ENCODE measurements at regions not wholly inside any gene's neighbourhood (a gene's known extent, or its start where the extent isn't known, plus 50 kb on each side); places are given as distances from the start of the nearest gene placed in this dataset.

DNA sequence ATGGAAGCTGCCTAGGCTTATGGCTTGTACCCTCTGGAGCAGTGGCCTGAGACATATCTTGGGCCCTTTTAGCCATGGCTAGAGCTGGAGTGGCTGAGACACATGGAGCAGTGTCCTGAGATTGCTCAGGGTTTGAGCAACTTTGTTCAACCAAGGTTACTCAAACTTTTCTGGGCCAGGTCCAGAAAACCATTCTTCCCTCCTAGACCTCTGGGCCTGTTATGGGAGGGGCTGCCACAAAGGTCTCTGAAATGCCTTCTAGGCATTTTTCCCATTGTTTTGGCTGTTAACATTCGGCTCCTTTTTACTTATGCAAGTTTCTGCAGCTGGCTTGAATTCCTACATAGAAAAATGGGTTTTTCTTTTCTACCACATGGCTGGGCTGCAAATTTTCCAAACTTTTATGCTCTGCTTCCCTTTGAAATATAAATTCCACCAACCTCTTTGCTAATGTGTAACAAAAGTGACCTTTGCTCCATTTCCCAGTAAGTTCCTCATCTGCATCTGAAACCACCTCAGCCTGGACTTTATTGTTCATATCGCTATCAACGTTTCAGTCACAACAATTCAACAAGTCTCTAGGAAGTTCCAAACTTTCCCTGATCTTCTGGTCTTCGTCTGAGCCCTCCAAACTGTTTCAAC lies 84.9 kb upstream of the MAP4K3 start:
- DNase-seq, result no peak
- H3K4me1 ChIP-seq, result peaks cover 19% of the 10 kb centered on the region
- H3K27me3 ChIP-seq, result no peaks in the 10 kb centered on the region
- no peaks in the 10 kb centered on the region for H3K36me3 ChIP-seq
- no peak overlapping the region for H3K27ac ChIP-seq
- peaks cover 12% of the 10 kb centered on the region for H3K9me3 ChIP-seq (replicated peaks)
- H3K4me3 ChIP-seq, result no peak overlapping the region

DNA sequence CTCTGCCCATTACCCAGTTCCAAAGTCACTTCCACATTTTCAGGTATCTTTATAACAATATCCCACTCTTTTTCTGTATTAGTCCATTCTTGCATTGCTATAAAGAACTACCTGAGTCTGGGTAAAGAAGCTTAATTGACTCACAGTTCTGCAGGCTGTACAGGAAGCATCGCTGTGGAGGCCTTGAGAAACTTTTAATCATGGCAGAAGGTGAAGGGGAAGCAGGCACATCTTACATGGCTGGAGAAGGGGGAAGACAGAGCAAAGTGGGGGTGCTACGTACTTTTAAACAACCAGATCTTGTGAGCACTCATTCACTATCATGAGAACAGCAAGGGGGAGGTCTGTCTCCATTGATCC lies 85.4 kb upstream of the MAP4K3 start:
- no peak for DNase-seq
- no peak overlapping the region for H3K4me3 ChIP-seq
- peaks cover 12% of the 10 kb centered on the region for H3K9me3 ChIP-seq (replicated peaks)
- no peak overlapping the region for H3K27ac ChIP-seq
- H3K27me3 ChIP-seq, result no peaks in the 10 kb centered on the region
- H3K4me1 ChIP-seq, result peaks cover 19% of the 10 kb centered on the region
- no peaks in the 10 kb centered on the region for H3K36me3 ChIP-seq

DNA sequence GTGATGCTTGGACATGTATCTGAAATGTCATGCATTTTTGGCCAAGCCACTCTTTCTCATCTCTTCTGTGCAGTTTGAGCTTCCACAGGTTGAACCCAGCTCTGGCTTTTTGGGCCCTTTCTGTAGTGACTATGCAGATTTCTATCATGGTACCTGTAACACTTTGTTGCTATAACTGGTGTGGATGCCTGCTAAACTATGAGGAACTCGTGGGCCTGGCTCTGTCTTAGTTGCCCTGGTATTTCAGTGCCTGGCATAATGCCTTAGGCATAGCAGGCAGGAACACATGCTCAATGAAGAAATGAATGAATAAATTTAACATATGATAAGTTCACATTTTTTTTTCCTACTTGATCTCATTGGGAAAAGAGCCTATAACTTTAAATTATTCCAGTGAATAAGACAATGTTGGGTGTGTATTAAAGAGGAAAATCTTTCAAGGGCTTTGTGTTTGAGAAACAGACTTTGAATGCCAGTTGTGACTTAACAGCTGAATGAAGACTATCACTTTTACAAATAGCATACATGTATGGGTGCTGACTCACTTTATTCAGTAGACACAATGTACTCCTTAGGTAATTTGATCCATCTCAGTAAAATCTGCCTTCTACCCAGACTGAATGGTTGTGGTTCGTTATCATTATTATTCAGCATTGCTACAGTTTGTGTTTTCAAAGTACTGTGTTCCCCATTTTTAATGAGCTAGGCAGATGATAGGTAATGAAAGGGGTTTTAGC lies 86.4 kb upstream of the MAP4K3 start:
- DNase-seq, result peak; percentile 20 to 70
- H3K9me3 ChIP-seq (replicated peaks), result peaks cover 12% of the 10 kb centered on the region
- peak overlapping the region; percentile 78 for H3K27ac ChIP-seq
- no peak overlapping the region for H3K4me3 ChIP-seq
- H3K27me3 ChIP-seq, result no peaks in the 10 kb centered on the region
- H3K4me1 ChIP-seq, result peaks cover 19% of the 10 kb centered on the region
- no peaks in the 10 kb centered on the region for H3K36me3 ChIP-seq

DNA sequence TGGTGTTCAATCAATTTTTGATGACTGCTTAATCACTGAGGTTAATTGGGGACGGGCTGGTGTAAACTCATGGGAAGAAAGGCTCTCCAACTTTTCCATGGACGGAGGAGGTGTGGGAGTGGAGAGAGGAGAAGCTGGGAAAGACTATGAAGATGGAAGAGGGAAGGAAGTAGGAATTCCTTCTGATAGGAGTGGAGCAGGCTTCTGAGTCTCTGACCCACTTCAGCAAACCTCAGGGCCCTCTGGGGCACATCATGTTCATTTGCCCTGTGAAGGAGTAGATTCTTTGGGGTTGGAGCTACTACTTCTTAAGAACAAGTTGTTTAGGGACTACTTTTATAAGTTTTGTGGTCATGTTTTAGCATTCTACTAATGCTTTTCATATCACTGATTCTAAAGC lies 87.0 kb upstream of the MAP4K3 start:
- Histone ChIP-seq H3K4me1 (peaks cover 19% of the 10 kb centered on the region), H3K4me3 (no peak overlapping the region), H3K27me3 (no peaks in the 10 kb centered on the region), H3K27ac (peak overlapping the region; percentile 78), H3K9me3 (replicated peaks) (peaks cover 12% of the 10 kb centered on the region), H3K36me3 (no peaks in the 10 kb centered on the region)
- DNase-seq, result peak in 1 of 2 experiments; percentile 13

DNA sequence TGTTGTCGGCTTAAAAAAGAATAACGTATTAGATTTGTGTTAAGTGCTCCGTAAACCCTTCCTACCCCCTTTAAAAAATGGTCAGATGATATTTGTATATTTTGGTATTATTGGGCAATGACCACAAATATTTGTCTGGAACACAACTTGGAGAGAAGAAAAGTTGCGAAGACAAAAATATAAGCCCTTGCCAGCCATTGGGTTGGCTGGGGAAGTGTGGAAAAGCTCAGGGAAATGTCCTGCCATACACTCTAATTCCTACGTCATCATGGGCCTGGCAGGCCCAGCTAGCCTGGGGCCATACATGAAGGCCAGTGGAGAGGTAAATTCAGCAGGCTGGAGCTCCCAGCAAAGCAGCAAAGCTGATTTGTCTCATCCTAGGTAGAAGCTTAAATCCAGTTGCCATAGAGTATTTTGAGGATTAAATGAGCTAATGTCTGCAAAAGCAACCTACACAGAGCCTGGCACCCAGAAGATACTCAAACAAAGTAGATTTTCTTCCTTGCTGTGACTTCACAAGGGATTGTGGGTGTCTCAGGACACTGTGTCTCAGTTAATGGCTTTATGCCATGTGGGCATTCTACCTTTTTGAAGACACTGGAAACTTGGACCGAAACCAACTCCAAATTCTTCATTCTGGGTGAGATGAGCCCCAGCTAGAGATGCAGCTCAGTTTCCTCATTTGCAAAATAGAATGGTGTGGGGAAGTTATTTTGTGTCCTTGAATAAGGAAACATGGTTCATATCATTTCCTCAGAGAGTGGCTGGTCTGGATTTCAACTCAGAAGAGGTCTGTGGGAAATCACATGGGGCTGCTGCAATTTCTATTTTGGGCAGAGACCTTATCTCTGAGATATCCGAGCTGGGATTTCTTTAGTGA lies 87.9 kb upstream of the MAP4K3 start:
- Histone ChIP-seq H3K4me1 (peaks cover 19% of the 10 kb centered on the region), H3K36me3 (no peaks in the 10 kb centered on the region), H3K4me3 (no peak overlapping the region), H3K27me3 (no peaks in the 10 kb centered on the region), H3K27ac (no peak overlapping the region; the same call in 1 of the 2 replicates), H3K9me3 (replicated peaks) (peaks cover 12% of the 10 kb centered on the region)
- no peak for DNase-seq

DNA sequence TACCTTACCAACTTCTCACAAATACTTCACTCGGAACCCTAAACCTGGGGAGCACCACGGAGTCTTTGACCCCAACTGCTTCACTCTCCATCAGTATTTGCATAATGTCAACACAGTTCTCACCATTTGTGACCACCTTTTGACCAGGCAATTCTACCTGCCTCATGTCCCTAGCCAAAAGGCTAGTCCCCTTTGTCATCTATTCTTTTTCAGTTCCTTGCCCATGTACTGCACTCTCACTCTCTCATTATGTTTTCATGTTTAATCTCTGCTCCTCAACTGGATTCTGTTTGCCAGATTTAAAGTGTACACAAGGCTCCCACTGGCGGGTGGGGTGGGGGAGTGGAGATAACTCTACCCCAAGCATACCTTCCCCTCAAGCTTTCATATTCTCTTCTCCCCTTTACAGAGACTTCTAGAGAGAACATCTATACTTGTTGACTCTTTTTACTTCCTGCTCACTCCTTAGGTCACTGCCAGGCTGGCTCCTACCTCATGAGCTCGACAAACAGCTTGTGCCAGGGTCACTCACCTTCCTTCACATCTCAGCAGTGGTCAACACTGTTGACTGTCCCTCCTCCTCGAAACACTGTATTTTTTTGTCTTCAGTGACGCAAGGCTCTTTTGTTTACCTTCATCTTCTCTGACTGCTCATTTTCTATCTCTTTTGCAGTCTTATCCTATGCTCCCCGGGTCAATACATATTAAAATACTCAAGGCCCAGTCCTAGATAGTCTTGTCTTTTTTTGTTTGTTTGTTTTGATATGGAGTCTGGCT lies 88.7 kb upstream of the MAP4K3 start:
- DNase-seq, result no peak
- no peak overlapping the region for H3K27ac ChIP-seq
- no peaks in the 10 kb centered on the region for H3K27me3 ChIP-seq
- no peaks in the 10 kb centered on the region for H3K36me3 ChIP-seq
- no peak overlapping the region for H3K4me3 ChIP-seq
- peaks cover 24% of the 10 kb centered on the region for H3K4me1 ChIP-seq
- H3K9me3 ChIP-seq (replicated peaks), result peaks cover 11% of the 10 kb centered on the region

DNA sequence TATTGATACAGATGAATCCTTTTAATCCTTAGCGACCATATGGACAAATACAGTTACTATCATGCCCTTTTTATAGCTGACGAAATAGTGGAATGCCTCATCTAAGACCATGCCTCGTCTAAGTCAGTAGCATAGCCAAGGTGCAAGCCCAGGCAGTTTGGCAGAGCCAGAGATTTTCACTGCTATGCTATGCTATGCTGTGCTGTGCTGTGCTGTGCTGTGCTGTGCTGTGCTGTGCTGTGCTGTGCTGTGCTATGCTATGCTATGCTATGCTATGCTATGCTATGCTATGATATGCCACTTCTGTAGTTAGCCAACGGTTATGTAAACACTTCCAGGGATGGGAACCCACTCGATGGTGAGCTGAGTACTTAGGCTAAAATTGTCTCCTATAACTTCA lies 91.6 kb upstream of the MAP4K3 start:
- Histone ChIP-seq H3K27me3 (no peaks in the 10 kb centered on the region), H3K9me3 (replicated peaks) (no peaks in the 10 kb centered on the region), H3K27ac (no peak overlapping the region), H3K4me1 (peaks cover 14% of the 10 kb centered on the region), H3K4me3 (no peak overlapping the region), H3K36me3 (no peaks in the 10 kb centered on the region)
- DNase-seq, result no peak

DNA sequence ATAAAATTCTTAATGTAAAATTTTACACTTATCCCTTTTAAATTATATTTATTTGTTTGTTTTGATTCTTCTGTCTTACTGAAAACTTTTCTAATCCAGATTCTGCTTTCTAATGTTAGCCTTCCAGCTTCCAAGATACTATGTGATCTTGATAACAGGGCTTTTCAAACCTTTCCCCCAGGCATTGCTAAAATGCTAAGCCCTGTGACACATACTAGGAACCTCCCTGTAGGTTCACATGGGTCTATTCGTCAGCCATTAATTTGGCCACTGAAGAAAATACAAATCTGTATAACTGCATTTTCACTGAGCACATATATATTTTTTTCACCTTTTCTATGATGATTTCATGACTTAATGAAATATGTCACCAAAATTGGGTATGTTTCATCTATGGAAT lies 92.8 kb upstream of the MAP4K3 start:
- no peaks in the 10 kb centered on the region for H3K36me3 ChIP-seq
- H3K27ac ChIP-seq, result no peak overlapping the region
- no peaks in the 10 kb centered on the region for H3K27me3 ChIP-seq
- H3K4me3 ChIP-seq, result no peak overlapping the region
- no peaks in the 10 kb centered on the region for H3K9me3 ChIP-seq (replicated peaks)
- H3K4me1 ChIP-seq, result peaks cover 5% of the 10 kb centered on the region; the same call in 1 of the 2 replicates
- DNase-seq, result no peak

DNA sequence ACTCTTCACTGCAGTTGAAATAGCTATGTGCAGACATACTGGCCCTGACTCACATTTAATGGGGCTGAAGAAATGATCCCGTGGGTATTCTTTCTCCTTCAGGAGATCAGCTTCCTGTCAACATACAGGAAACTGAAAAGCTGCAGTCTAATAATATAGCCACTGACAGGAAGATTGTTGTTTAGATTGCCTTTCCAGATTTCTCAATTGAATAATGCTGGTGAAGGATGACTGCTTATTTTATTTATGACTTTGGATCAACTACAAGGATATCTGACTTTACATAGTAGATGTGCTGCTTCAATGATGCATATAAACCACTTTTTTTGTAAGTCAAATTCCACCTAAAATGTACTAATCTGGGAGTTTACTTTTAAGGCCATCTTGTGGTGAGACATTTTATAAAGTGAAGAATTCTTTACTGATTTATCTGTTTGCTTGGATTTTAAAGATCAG lies 93.4 kb upstream of the MAP4K3 start:
- H3K36me3 ChIP-seq, result no peaks in the 10 kb centered on the region
- no peaks in the 10 kb centered on the region for H3K9me3 ChIP-seq (replicated peaks)
- no peak overlapping the region for H3K4me3 ChIP-seq
- no peak overlapping the region for H3K27ac ChIP-seq
- no peak for DNase-seq
- no peaks in the 10 kb centered on the region for H3K27me3 ChIP-seq
- H3K4me1 ChIP-seq, result peaks cover 5% of the 10 kb centered on the region; the same call in 1 of the 2 replicates

DNA sequence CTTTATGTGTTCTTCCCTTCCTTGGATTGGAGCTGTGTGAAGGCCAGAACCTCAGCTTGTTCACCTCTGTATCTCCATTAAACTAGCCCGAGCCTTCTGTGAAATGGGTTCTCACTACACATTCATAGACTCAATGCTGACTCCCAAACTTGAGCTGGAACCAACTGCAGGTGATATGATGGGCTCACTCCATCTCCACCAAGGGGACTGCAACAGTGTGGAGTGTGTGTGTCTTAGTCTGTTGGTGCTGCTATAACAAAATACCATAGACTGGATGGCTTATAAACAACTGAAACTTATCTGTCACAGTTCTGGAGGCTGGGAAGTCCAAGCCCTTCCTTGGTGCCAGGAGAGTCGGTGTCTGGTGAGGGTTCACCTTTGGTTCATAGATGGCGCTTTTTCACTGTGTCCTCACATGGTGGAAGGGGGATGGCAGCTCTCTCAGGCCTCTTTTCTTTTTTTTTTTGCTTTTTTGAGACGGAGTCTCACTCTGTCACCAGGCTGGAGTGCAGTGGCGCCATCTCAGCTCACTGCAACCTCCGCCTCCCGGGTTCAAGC lies 94.2 kb upstream of the MAP4K3 start:
- Histone ChIP-seq H3K27me3 (no peaks in the 10 kb centered on the region), H3K9me3 (replicated peaks) (no peaks in the 10 kb centered on the region), H3K36me3 (no peaks in the 10 kb centered on the region), H3K4me3 (no peak overlapping the region), H3K27ac (no peak overlapping the region), H3K4me1 (peaks cover 5% of the 10 kb centered on the region; the same call in 1 of the 2 replicates)
- no peak for DNase-seq

DNA sequence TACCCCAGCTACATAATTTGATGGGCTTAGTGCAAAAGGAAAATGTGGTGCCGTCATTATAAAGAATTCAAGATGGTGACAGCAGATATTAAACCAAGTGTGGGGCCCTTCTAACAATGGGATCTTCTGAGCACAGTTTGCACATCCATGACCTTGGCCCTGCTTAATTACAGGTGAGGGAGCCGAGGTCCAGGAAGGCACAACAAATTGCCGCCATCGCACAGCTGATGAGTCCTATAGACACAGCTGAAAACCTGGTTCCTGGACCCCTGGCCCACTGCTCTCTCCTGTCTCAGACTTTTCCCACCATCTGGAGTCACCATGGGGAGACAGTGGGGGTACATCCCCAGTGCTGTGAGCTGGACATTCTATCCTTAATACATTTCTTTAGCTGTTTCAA lies 95.8 kb upstream of the MAP4K3 start:
- Histone ChIP-seq H3K27ac (no peak overlapping the region), H3K9me3 (replicated peaks) (no peaks in the 10 kb centered on the region), H3K4me1 (peaks cover 5% of the 10 kb centered on the region; the same call in 1 of the 2 replicates), H3K27me3 (no peaks in the 10 kb centered on the region), H3K4me3 (no peak overlapping the region), H3K36me3 (no peaks in the 10 kb centered on the region)
- DNase-seq, result no peak

DNA sequence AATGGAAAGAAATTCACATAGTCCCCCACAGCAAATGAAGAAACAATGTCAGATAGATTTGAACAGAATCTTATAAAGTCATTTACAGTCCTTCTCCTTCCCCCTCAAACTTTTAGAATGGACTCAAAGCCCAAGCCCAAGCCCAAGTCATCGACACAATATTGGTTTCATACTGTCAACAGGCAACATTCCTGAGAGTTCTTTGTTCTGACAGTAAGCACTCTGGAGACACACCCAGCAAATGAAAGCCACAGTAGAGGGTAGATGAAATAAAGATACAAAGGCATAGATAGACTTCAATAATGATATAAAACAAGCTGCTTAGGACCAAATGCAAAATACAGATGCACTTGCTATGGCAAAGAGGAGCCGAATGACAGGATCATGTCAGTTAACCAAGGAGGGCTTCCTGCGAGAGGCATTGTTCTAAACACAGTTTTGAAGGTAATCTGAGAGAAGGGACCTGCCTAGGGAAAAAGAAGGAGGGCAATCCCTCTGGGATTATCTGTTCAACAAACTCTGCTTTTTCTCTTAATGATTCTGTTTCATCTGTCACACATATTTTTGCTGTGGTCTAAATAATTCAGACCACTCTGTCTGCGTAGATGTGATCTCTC lies 97.1 kb upstream of the MAP4K3 start:
- H3K4me1 ChIP-seq, result peaks cover 5% of the 10 kb centered on the region; the same call in 1 of the 2 replicates
- no peak for DNase-seq
- H3K4me3 ChIP-seq, result no peak overlapping the region
- H3K36me3 ChIP-seq, result no peaks in the 10 kb centered on the region
- H3K27ac ChIP-seq, result no peak overlapping the region
- no peaks in the 10 kb centered on the region for H3K27me3 ChIP-seq
- no peaks in the 10 kb centered on the region for H3K9me3 ChIP-seq (replicated peaks)

DNA sequence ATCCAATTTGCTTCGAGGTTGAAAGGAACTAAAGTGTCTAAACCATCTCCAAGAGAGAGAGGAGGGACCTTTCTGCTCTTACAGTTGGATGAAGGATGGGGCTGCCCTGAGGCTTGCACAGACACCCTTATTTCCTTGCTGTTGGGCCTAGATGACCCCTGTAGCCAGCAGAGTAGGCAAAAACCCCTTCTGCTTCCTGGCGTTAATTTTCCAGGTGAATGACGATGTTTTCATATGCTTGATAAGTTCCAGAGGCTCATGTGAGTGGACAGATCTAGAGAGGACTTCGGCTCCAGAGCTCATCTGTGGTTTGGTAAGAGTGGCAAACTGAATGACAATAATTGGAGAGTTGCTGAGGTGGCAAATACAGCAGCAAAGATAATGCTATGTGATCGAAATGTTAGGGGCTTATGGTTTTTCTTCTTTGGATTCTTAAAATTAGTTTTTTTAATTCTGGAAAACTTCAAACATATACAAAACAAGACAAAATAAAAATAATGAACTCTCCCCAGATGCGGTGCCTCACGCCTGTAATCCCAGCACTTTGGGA lies 98.6 kb upstream of the MAP4K3 start:
- no peaks in the 10 kb centered on the region for H3K27me3 ChIP-seq
- H3K4me1 ChIP-seq, result no peaks in the 10 kb centered on the region; the same call in 1 of the 2 replicates
- no peak overlapping the region for H3K27ac ChIP-seq
- no peak for DNase-seq
- no peak overlapping the region for H3K4me3 ChIP-seq
- H3K36me3 ChIP-seq, result no peaks in the 10 kb centered on the region
- no peaks in the 10 kb centered on the region for H3K9me3 ChIP-seq (replicated peaks)

Measured in SJCRH30 (cell line).